Activated CD4-positive, alpha-beta T cell treated with anti-CD3 and anti-CD28 coated beads for 24 hours (primary cell): ENCODE measurements at regions not wholly inside any gene's neighbourhood (a gene's known extent, or its start where the extent isn't known, plus 50 kb on each side); places are given as distances from the start of the nearest gene placed in this dataset.
"Not testable (repeated sequence)": the region's sequence is repeated elsewhere in the genome, so short reads cannot be mapped to it uniquely, and the experiment has no call there.

Source experiments
- DNase-seq, 2 donors: peaks; one replicate each; pipeline ENCODE4 v3.0.0-alpha.2; 2020; ENCODE audit warnings: low read depth in 2 of 2

DNA sequence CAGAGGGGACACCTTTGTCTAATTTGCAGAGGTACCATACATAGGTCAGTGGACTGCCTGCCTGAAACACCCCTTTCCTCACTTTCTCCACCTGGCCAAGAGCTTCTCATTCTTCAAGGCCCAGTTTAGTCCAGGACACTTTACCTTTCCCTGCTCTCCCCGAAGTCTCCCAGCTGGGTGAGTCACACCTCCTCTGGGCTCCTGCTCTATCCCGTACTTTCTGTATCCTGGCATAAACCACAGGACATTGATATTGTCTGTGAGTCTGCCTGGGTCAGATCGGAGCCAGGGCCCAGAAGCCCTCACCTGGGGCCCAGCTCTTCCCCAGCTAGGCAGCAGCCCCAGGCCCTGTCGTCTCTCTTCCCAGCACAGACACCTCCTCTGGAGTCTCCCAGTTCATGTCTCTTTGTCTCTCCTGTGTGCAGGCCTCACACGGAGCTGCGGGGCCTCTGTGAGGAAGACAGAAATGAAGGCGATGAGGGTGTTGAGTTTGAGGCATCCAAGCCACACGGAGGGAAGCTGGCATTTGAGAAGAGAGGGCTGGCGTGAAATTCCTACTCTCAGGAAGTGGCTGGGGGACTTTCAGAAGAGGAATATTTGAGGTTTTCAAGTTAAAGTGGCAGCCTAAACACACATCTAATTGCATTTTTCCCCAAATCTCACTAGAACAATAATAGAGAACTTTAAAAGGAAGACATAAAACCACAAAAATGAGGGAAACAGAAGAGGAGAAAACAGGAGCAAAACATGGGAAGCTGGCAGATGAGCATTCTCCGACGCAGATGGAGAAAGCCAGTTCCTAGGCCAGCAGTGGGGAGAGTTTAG lies 79.6 kb upstream of the LAPTM4A start:
- no peak for DNase-seq

DNA sequence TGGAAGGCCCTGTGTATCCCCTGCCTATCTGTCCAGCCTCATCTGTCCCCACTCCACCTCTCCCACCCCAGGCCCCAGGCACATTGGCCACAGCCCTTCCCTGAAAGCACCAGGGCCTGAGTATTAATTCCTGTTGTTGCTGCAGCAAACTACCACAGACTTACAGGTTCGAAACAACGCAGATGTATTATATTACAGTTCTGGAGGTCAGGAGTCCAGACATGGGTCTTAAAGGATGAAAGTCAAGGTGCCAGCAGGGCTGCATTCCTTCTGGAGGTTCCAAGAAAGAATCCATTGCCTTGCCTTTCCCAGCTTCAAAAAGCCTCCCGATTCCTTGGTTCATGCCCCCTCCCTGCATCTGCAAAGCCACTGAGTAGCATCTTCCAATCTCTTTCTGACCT lies 78.7 kb upstream of the LAPTM4A start:
- no peak for DNase-seq

- DNase-seq: no peak
Observed at GRCh38 chr2:20129331-20130159, 78.1 kb upstream of the LAPTM4A start.

DNA sequence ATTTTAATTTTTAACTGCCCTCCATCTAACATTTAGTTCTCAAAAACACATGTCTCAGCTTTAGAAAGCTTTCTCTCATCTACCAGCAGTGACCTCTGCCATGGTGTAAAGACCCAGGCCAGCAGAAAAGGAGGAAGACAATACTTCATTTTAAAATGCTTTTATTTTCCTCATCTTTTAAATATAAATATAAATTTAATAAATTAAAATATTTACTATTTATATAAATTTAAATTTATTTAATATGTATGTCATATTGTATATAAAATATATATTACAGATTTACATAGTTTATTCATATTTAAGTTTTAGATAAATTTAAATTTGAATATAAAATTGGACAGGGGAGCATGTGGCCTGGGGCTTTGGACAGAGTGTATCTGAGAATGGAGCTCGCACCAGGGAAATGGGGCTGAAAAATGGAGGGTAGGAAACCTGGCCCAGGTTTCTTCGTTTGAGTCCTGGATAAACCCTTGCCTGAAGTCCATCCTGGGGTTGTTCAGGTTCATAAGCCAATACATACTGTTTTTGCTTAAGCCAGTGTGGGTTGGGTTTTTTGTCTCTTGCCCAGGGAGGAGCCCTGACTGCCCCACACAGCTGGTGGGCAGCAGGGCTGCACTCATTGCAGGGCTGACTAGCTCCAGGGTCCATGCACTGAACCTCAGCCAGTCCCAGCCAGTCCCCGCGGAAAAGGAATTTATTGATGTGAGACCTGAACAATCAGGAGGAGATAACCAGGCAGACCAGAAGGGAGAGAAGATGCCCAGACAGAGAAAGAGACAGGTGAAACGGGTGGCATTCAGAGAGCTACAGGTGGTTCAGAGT lies 77.3 kb upstream of the LAPTM4A start:
- DNase-seq: no peak

DNA sequence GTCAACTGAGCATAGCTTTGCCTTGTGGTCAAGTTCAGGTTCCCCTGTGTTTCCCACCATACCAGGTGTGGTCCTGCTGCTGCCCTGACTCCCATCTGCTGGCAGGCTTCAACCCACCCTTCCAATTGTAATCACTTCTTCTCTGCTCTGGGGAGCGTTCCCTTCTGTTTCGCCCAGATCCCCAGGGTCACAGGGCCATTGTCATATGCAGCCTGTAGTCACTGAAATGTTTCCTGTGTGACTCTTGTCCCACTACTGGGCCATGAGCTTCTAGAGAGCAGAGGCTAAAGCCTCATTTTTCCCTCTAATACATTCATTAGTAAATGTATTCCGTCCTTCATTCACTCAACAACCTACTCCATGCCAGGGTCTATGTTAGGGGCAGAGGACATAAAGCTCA lies 75.0 kb upstream of the LAPTM4A start:
- no peak for DNase-seq

GRCh38 chr2:20126040-20126439 lies 74.6 kb upstream of the LAPTM4A start:
- DNase-seq: no peak

DNA sequence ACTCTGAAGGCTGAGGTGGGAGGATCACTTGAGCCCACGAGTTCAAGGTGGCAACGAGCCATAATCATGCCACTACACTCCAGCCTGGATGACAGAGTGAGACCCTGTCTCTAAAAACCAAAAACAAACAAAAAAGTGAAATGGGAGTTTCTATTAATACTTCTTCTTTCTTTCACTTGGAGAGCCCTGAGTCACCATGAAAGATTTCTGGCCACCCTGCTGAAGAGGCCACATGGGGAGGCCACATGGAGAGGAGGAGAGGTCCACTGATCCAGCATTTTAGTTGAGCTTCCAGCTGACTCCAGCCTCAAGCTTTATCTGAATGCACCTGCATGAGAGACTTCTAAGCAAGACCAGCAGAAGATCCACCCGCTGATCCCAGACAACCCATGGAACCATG lies 74.2 kb upstream of the LAPTM4A start:
- no peak for DNase-seq

DNA sequence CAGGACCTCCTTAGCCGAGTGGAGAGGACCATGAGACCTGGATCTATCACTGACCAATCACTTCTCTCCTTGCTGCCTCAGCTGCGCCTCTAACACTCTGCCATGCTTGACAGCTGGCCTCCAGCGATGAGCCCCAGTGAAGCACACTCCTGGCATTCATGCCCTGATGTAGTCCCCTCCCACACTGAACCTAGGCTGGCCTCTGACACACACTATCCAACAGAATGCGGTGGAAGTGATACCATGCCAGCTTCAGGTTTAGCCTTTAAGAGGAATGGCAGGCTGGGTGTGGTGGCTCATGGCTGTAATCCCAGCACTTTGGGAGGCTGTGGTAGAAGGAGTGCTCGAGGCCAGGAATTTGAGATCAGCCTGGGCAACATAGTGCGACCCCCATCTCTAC lies 73.7 kb upstream of the LAPTM4A start:
- DNase-seq: no peak

DNA sequence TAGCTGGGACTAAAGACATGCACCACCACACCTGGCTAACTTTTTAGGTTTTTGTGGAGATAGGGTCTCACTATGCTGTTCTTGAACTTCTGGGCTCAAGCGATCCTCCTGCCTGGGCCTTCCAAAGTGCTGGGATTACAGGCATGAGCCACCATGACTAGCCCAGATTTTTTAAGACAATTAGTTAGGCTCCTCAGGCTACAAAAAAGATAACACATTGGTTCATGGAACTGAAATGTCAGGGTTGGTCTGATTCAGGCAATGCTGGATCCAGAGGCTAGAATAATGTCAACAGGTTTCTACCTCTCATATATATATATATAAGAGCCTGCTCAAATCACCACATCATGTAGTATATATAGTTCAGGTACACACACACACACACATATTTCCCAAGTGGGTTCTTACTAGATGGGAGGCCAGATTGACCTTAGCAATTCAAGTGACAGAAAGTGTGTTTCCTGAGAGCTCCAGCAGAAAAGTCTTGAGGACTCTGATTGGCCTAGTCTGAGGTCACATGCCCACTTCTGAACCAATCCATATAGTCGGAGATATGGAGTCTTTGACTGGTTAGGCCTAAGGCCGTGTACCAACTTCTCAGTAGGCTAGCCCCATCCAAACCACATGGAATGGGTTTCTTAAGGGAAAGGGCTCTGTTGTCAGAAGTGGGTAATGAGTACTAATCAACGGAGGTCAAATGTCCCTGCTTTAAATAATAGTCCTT lies 72.6 kb upstream of the LAPTM4A start:
- DNase-seq: no peak

GRCh38 chr2:20122864-20123263 lies 71.4 kb upstream of the LAPTM4A start:
- DNase-seq: no peak

DNA sequence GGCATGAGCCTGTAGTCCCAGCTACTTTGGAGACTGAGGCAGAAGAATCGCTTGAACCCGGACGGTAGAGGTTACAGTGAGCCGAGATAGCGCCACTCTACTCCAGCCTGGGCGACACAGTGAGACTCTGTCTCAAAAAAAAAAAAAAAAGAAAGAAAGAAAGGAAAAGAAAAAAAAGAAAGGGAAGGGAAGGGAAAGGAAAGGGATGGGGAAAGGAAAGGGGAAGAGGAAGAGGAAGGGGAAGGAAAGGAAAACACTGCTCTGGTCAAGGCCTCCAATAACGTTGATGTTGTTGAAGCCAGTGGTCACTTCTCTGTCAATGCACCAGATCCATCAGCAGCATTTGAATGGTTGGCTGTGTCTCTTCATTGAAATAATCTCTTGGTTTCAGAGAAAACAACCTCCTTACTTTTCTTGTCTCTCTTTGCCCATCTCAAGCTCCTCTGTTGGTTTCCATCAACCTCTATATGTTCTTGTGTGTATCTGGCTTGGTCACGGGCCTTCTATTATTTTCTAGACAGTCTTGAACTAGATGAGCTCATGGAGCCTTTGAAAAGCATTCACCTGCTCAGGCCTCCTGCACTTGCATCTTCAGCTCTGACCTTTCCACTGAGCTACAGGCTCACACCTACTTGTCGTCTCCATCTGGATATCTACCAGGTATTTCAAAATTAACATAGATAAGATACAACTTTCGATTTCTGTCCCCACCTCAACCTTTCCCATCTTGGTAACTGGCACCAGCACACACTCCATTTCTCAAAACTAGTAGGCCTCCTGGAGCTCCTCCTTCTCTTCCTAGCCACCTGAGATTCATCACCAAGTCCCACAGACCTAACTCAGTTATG lies 69.4 kb upstream of the LAPTM4A start:
- no peak for DNase-seq

- DNase-seq: no peak
Observed at GRCh38 chr2:20118051-20118450, 66.6 kb upstream of the LAPTM4A start.

DNA sequence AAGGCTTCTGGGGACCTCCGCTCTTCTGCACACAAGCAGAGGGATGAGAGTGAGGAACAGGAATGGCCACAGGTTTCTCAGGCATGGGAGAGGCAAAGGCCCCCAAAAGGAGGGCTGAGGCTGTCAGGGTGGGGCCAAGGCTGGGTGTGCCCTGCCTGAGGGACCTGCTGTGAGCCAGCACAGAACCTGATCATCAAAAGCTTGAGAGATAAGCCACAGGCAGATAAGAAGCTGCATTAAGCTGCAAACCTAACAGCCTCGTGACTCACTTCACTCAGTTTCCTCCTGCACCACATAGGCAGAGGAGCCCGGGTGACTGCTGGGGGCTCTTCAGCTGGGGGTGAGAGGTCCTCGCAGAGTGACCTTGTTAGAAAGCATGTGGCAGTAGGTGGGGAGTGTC lies 64.5 kb upstream of the LAPTM4A start:
- no peak for DNase-seq

DNA sequence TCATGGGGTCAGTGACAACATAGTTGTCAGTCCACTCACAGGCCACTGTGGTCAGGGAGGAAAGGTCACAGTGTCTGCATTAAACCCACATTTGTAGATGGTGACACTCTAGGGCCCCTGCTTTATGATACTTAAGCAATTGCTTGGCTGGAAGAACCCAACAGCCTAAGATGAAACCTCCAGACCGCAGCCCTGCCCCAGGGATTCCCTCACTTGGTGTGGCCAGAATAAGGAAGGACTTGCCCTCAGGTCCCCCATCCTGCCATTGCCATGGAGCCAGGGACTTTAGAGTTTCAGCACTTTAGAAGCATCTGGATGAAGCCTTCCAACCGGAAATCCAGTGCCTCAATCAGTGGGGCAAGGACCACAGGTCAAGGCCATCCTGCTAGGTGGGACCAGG lies 63.9 kb upstream of the LAPTM4A start:
- no peak for DNase-seq

GRCh38 chr2:20113986-20114938 lies 62.8 kb upstream of the LAPTM4A start:
- no peak for DNase-seq

GRCh38 chr2:20113004-20113796 lies 61.8 kb upstream of the LAPTM4A start:
- no peak for DNase-seq

GRCh38 chr2:20112361-20112760 lies 60.9 kb upstream of the LAPTM4A start:
- not testable (repeated sequence) for DNase-seq

DNA sequence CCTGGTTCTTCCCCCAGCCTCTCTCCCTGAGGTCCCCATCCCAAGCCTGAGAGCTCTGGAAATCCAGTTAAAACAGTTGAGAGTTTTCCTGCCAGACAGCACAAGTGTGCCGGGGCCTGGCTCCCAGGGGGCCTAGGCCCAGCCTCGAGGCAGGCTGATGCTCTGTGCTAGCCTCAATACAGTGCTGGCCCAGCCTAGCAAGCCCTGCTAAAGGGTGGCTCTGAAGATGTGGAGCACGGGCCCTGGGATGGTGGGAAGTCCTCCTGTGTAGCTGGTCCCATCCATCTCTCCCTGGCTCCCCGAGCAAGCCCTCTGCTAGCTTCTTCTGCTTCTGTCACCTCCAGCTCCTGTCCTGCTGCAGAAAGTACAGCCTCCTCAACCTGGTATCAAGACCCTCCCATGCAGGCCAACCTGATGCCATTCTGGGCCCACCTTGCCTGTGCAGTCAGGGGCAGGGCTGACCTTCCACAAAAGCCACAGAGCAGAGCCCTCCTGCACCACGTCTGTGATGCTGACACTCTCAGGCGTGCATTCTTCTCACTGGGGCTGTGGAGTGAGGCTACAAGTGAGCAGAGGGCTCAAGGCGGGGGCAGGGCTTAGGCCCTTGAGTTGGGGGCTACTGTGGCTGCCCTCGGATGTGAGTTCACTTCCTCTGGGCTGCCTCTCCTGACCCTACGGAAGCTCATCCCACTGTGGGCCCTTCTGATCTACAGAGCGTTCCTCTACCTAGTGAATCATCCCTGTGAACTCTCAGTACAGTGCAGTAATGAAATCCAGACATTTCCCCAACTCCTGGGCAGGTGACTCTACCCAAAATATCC lies 60.1 kb upstream of the LAPTM4A start:
- no peak for DNase-seq
